ENCODE measurements at regions not wholly inside any gene's neighbourhood (a gene's known extent, or its start where the extent isn't known, plus 50 kb on each side); places are given as distances from the start of the nearest gene placed in this dataset.
"Not testable (repeated sequence)": the region's sequence is repeated elsewhere in the genome, so short reads cannot be mapped to it uniquely, and the experiment has no call there.

DNA sequence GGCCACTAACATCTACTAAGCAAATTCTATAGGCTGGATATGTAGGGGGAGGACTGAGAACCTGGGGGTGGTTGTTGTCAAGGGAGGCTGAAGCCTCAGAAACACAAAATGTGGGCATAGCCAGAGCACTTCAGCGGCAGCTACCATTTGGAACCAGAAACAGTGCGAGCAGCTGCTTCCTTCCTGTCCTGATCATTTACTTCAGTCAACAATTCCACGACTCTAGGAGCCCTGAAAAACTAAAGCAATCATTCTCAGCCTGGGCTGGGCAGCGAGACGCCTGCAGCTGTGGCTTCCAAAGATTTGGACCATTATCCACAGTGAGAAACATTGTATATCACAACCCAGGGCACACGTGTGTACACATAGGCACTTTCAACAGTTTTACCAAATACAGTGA is 93.9 kb upstream of the WSCD1 start:
- no peak for TF ChIP-seq CTCF (IDR thresholded peaks at IDR 0.05; ENCODE audit: borderline replicate concordance, control extremely low read depth, extremely low read depth, insufficient read depth, missing control alignments)
- in situ Hi-C loops (cut with MboI; ENCODE audit: low sequenced_read_pairs, unreplicated experiment), result no loop called here
- DNase-seq (ENCODE audit: low spot score), result no peak

DNA sequence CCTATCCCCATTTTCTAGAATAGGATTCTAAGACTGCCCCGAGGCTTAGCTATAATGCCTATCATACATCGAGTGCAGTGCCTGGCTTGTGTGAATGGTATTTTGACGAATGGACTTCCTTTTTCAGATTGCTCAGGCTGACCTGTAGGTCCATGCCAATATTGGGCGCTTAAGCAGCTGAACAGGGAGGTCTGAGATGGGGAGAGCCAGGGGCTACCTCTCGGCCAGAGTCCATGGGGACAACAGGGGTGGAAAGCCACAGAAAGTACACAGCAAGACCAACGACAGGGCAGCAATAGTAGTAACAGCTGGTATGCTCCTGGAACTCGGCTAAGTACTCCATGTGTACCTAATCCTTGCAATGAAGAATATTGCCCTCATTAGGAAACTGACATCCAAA is 91.7 kb upstream of the WSCD1 start:
- TF ChIP-seq CTCF (IDR thresholded peaks at IDR 0.05; ENCODE audit: borderline replicate concordance, control extremely low read depth, extremely low read depth, insufficient read depth, missing control alignments), result no peak
- in situ Hi-C loops (cut with MboI; ENCODE audit: low sequenced_read_pairs, unreplicated experiment), result no loop called here
- no peak for DNase-seq (ENCODE audit: low spot score)

DNA sequence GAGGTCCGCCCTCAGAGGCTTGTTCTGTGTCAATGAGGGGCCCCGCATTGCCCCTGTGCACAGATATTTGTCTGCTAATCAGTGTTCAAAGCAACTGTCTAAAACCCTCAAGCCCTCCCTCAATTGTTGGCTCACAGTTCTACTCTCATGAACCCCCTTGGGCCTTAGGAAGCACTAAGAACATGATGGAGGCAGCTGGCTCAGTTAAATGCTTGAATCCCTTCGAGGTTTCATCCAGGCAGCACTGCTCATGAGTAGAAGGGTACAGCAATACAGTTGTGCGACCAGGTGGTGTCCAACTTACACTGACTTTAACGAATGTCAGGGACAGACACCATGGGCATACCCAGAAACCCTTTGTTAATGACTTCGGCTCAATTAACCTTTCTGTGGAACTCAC is 89.2 kb upstream of the WSCD1 start:
- in situ Hi-C loops (cut with MboI; ENCODE audit: low sequenced_read_pairs, unreplicated experiment), result no loop called here
- TF ChIP-seq CTCF (IDR thresholded peaks at IDR 0.05; ENCODE audit: borderline replicate concordance, control extremely low read depth, extremely low read depth, insufficient read depth, missing control alignments), result no peak
- no peak for DNase-seq (ENCODE audit: low spot score)

GRCh38 chr17:5986644-5987043 is 83.5 kb upstream of the WSCD1 start:
- TF ChIP-seq CTCF (IDR thresholded peaks at IDR 0.05; ENCODE audit: borderline replicate concordance, control extremely low read depth, extremely low read depth, insufficient read depth, missing control alignments), result no peak
- DNase-seq (ENCODE audit: low spot score), result no peak
- in situ Hi-C loops (cut with MboI; ENCODE audit: low sequenced_read_pairs, unreplicated experiment), result no loop called here

GRCh38 chr17:6000426-6000825 is 69.8 kb upstream of the WSCD1 start:
- no peak for DNase-seq (ENCODE audit: low spot score)
- no peak for TF ChIP-seq CTCF (IDR thresholded peaks at IDR 0.05; ENCODE audit: borderline replicate concordance, control extremely low read depth, extremely low read depth, insufficient read depth, missing control alignments)
- in situ Hi-C loops (cut with MboI; ENCODE audit: low sequenced_read_pairs, unreplicated experiment), result no loop called here

GRCh38 chr17:6003221-6003620 is 67.0 kb upstream of the WSCD1 start:
- DNase-seq (ENCODE audit: low spot score), result not testable (repeated sequence)

DNA sequence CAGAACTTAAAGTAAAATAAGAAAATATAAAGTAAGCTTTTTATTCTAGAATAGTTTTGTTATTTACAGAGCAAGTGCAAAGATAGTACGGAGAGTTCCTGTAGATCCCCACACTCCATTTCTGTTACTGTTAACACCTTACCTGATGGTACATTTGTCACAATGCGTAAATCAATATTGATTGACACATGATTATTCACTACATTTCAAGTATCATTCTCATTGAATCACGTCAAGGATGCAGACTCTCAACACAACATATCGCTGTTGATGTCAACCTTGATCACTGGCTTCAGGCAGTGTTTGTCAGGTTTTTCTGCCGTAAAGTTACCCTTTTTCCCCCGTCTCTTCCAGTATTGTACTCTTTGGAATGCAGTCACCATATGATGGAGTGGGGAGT is 64.2 kb upstream of the WSCD1 start:
- DNase-seq (ENCODE audit: low spot score), result no peak
- in situ Hi-C loops (cut with MboI; ENCODE audit: low sequenced_read_pairs, unreplicated experiment), result no loop called here
- no peak for TF ChIP-seq CTCF (IDR thresholded peaks at IDR 0.05; ENCODE audit: borderline replicate concordance, control extremely low read depth, extremely low read depth, insufficient read depth, missing control alignments)

More at GRCh38 chr17:6003221-6003620, 67.0 kb upstream of the WSCD1 start:
- in situ Hi-C loops (cut with MboI; ENCODE audit: low sequenced_read_pairs, unreplicated experiment), result not testable (repeated sequence)
